Activated CD8-positive, alpha-beta memory T cell treated with anti-CD3 and anti-CD28 coated beads for 4 hours (primary cell): ENCODE measurements at regions not wholly inside any gene's neighbourhood (a gene's known extent, or its start where the extent isn't known, plus 50 kb on each side); places are given as distances from the start of the nearest gene placed in this dataset.
"Not testable (repeated sequence)": the region's sequence is repeated elsewhere in the genome, so short reads cannot be mapped to it uniquely, and the experiment has no call there.

Source experiments
- DNase-seq, 2 donors: peaks; one replicate each; pipeline ENCODE4 v3.0.0-alpha.2; 2020; ENCODE audit warnings: low read depth in 2 of 2

GRCh38 chr7:69309601-69310000, 288.7 kb upstream of the AUTS2 start:
- DNase-seq: no peak

DNA sequence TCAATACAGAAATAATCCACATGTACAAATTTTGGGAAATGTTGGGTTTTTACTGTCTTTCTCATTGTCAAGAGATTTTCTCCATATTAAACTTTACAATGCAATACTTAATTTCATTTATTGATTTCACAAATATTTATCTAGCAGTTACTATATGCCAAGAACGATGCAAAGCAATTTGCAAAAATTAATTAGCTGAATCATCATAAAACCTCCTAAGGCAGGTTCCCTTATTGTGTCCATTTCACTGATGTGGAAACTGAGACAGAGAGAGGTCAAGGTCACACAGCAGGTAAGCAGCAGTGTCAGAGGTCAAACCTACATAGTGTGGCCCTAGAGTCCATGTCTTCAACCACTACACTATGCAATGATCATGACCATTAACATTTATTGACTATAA, 286.8 kb upstream of the AUTS2 start:
- no peak for DNase-seq

DNA sequence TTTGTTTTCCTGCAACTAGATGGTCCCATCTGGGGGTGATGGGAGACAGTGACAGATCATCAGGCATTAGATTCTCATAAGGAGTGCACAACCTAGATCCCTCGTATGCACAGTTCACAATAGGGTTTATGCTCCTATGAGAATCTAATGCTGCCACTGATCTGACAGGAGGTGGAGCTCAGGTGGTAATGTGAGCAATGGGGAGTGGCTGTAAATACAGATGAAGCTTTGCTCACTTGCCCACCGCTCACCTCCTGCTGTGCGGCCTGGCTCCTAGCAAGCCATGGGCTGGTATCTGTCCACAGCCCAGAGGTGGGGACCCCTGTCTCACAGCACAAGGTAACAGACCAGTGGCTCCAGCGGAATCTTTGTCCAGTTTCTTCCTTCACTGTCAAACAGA, 284.4 kb upstream of the AUTS2 start:
- DNase-seq: not testable (repeated sequence)

- DNase-seq: no peak
These were observed 279.5 kb upstream of the AUTS2 start for GRCh38 chr7:69318794-69319193.

DNA sequence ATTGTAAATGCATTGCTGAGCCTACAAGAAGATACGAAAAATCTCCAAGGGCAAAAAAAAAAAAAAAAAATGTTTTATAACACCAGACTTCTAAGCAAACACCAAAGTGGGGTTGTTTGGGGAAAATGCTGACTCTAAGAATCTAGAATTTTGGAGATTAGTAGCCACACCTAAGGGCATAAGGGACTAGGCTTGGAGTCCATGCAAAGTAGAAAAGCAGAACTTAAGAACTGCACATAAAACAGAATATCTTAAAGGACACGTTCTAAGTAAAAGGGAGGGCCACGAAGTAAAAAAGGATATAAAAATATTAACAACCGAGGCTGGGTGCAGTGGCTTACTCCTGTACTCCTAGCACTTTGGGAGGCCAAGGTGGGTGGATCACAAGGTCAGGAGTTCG, 269.8 kb upstream of the AUTS2 start:
- no peak for DNase-seq

DNA sequence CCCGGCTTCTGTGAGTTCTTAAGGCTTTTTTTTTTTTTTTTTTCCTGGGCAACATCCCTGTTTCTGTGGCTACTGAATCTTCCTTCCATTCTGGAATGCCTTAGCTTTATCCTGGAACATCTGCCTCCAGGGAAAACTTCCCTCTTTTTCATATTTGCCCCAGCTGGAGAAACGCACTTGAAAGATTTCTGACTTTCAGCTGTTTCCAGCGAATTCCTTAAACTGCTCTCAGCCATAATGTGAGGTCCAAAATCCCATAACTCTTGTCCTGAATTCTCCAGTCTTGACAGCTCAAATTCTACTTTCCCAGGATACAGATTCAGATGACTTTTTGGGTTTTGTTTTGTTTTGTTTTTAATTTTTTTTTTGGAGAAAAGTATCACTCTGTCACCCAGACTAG, 263.6 kb upstream of the AUTS2 start:
- no peak for DNase-seq

GRCh38 chr7:69335331-69335730, 262.9 kb upstream of the AUTS2 start:
- DNase-seq: no peak

GRCh38 chr7:69336976-69337375, 261.3 kb upstream of the AUTS2 start:
- DNase-seq: no peak

DNA sequence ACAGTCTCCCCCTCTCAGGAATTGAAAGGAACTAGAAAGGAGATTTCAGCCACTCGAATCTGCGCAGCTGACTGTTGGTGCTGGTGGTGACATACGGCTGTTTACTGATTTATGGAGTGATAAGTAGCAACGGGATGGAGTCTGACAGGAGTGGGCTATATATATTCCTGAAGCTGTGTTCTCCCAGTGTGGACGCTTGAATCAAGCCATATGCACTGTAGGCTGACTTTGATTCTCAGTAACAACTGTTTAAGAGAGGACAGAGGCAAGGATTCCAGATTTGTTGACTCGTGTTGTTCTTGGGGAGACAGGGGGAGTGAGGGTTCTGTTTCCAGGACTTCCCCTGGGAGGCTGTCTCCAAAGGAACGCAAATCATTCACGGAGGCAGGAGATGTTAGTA, 260.1 kb upstream of the AUTS2 start:
- DNase-seq: no peak

GRCh38 chr7:69341288-69341687, 257.0 kb upstream of the AUTS2 start:
- no peak for DNase-seq

DNA sequence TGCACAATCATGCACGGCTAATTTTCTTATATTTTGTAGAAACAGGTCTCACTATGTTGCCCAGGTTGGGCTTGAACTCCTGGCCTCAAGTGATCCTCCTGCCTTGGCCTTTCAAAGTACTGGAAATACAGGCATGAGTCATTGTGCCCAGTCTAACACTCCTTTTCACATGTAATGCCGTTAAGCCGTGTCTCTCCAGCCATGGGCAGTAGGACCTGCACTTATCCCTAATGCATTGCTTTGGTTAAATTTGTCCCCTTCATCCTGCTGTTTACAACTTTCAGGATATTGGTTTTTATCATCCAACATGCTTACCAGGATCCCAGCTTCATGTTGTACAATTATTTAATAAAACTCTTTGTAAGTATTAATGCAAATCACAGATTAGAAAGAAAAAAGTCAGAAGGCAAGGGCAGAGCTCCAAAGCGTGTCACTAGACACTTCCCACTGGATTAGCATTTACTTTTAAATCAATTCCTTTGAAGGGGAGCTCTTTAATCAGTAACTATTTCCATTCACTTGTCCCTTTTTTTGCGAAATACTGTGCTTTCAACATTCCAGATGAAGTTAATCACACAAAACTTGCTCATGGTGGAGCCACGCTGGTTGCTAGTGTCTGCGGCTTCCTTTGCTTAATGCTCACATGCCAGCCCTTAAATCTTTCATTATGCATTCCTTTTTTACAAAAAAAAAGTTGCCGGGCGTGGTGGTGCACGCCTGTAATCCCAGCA, 256.0 kb upstream of the AUTS2 start:
- no peak for DNase-seq

- no peak for DNase-seq
These were observed 249.0 kb upstream of the AUTS2 start for GRCh38 chr7:69349291-69349690.

GRCh38 chr7:69358163-69358821, 240.0 kb upstream of the AUTS2 start:
- DNase-seq: no peak

DNA sequence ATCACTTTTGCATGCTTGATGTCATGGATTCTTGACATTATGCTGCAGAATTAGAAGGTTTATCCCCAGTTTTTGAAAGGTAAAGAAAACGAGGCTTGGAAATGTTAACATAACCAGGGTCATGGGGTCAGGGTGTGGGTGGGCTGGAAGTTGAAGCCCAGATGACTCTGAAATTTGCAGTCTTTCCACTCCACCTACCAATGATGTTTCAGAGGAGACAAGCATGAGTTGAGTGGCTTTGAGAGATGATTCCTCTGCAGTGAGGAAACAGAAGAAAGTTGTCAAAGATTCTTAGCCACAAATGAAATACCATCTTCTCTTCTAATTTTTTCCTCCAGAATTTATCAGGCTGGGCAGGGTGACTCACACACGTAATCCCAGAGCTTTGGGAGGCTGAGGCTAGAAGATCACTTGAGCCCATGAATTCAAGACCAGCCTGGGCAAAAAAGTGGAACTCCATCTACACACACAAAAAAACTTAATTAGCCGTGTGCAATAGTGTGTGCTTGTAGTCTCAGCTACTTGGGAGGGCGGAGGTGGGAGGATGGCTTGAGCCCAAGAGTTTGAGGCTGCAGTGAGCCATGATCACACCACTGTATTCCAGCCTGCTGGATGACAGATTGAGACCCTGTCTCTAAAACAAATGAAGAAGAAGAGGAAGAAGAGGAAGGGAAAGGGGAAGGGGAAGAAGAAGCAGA, 239.1 kb upstream of the AUTS2 start:
- no peak for DNase-seq

GRCh38 chr7:69360913-69361312, 237.4 kb upstream of the AUTS2 start:
- DNase-seq: no peak

DNA sequence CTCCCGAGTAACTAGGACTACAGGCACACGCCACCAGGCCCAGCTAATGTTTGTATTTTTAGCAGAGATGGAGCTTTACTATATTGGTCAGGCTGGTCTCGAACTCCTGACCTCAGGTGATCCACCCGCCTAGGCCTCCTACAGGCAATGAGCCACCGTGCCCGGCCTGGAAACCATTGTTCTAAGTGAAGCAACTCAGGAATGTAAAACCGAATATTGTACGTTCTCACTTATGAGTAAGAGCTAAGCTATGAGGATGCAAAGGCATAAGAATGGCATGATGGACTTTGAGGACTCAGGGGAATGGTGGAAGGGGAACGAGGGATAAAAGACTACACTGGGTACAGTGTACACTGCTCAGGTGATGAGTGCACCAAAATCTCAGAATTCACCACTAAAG, 235.1 kb upstream of the AUTS2 start:
- DNase-seq: no peak

DNA sequence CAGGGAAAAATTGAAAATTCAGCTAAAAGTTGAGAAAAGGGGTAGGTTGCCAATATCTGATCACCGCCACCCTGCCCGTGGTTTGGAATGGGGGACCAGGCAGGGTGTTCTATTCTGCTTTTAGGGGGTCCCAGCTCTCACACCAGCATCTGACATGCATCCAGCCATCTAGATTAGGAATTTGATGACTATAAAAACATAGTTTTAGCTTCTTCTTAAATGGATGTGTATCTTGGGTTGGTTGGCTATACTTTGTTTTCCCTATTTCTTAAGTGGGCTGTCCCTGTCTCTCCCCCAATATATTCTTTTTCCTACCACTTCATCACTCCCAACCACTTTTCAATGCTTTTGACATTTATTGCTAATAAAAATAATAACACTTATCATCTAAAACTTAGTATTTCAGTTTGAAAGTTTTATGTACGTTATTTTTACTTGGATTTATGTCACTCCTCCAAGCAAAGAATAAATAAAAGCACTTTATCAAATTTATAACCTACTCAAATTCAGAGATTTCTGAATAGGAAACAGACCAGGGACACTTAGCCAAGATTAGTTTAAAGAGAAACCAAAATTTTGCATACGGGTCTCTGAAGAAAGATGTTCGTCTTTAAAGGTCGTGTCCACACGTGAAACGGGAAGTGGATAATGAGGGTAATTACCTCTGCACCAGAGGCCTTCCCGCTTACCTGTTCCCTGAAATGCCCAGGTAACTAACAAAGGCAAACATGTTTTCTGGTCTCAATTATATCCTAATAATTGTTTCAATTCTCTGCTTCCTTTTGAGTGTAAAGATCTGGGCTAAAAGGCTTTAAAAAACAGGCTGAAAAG, 233.2 kb upstream of the AUTS2 start:
- DNase-seq: no peak

DNA sequence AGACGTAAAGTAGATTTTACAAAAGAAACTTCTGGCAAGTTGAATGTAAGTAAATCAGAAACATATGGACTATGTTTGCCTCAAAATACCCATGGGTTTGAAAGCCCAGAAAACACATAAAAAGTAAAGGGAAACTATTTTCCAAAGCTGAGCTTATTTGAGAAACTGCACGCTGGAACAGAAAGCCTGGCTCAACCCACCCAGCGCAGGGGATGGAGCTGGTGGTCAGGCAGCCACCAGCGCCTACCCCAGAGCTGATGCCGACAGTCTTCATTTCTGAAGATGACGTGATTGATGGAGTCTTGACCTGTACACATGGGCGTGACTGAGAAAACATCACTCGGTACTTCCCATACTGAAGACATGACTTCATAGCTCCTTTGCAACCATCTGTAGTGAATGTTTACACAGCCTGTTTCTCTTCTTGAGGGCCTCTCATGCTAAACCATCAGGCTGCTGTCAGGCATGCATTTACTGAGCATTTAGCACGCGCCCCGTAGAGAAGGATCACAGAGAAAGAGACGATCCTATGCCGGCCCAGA, 232.6 kb upstream of the AUTS2 start:
- DNase-seq: no peak

- no peak for DNase-seq
These were observed 230.5 kb upstream of the AUTS2 start for GRCh38 chr7:69367780-69368179.

DNA sequence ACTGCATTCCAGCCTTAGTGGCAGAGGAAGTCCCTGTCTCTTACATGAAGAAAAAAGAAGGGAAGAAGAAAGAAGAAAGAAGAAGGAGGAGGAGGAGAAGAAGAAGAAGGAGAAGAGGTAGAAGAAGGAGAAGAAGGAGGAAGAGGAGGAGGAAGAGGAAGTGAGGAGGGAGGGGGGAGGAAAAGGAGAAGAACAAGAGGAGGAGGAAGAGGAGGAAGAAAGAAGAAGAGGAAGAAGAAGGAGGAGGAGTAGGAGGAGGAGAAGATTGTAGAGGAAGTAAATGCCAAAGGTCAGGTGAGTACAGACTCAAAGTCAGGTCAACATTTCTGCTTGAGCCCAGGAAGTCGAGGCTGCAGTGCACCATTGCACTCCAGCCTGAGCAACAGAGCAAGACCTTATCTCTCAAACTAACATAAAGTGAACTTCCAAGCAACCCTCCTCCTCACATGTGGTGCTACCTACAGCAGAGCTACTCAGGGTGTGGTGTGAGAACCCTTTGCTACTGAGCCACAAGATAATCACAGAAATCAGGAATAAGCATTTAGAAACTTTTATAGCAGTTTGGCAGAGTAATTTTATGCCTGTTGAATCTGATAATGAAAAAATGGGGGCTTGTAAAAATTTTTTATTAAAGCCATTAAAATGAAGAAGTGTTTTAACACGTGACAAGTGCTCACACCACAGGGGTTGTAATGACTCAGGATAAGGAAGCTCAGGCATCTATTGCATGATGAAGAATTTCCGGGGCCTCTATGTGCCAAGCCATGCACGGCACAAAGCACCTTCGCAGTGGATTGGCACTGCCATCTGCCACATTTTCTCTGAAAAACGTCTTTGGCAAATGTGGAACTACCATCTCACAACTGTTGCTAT, 224.9 kb upstream of the AUTS2 start:
- DNase-seq: no peak

DNA sequence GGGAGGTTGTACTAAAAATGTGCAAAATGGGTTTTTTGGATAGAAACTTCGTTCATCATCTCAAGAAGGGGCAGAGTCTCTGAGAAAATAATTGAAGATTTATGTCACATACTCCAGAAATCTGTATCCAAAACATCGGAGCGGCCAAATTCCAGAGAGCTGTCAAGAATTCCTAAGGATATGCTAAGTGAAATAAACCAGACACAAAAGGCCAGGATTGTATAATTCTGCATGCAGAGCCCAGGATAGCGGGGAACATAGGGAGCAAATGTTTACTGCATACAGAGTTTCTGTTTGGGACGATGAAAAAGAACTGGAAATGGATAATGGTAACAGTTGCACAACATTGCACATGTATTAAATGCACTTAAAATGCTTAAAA, 224.2 kb upstream of the AUTS2 start:
- DNase-seq: no peak
